HG02938 (cell line): ENCODE measurements at regions not wholly inside any gene's neighbourhood (a gene's known extent, or its start where the extent isn't known, plus 50 kb on each side); places are given as distances from the start of the nearest gene placed in this dataset.
"Not testable (repeated sequence)": the region's sequence is repeated elsewhere in the genome, so short reads cannot be mapped to it uniquely, and the experiment has no call there.

Experiments
- ATAC-seq: cut with Tn5 transposase; IDR thresholded peaks from one replicate; pipeline ENCODE4 v1.9.1; 2021; ENCODE audit warnings: mild to moderate bottlenecking, moderate library complexity; ENCODE audit not compliant: unreplicated experiment

- ATAC-seq: not testable (repeated sequence)
Measured at GRCh38 chr2:57251495-57251894, 795.1 kb upstream of the VRK2 start.

- not testable (repeated sequence) for ATAC-seq
Measured at GRCh38 chr2:57276408-57276807, 770.2 kb upstream of the VRK2 start.

- no peak for ATAC-seq
Measured at GRCh38 chr2:57278451-57278850, 768.2 kb upstream of the VRK2 start.

GRCh38 chr2:57291209-57291608 lies 755.4 kb upstream of the VRK2 start:
- no peak for ATAC-seq

- ATAC-seq: no peak
Measured at GRCh38 chr2:57296795-57297517, 749.6 kb upstream of the VRK2 start.

GRCh38 chr2:57313678-57314077 lies 732.9 kb upstream of the VRK2 start:
- ATAC-seq: no peak

- ATAC-seq: no peak
Measured at GRCh38 chr2:57314682-57315081, 731.9 kb upstream of the VRK2 start.

GRCh38 chr2:57330447-57330846 lies 716.2 kb upstream of the VRK2 start:
- ATAC-seq: no peak

GRCh38 chr2:57333221-57333620 lies 713.4 kb upstream of the VRK2 start:
- no peak for ATAC-seq

- no peak for ATAC-seq
Measured at GRCh38 chr2:57343391-57344006, 703.1 kb upstream of the VRK2 start.

- no peak for ATAC-seq
Measured at GRCh38 chr2:57368190-57368589, 678.4 kb upstream of the VRK2 start.

- no peak for ATAC-seq
Measured at GRCh38 chr2:57370882-57371585, 675.6 kb upstream of the VRK2 start.

- no peak for ATAC-seq
Measured at GRCh38 chr2:57372237-57372984, 674.2 kb upstream of the VRK2 start.

- no peak for ATAC-seq
Measured at GRCh38 chr2:57373530-57373929, 673.1 kb upstream of the VRK2 start.

GRCh38 chr2:57376985-57377384 lies 669.6 kb upstream of the VRK2 start:
- no peak for ATAC-seq

GRCh38 chr2:57386305-57386704 lies 660.3 kb upstream of the VRK2 start:
- no peak for ATAC-seq

- ATAC-seq: no peak
Measured at GRCh38 chr2:57396355-57397098, 650.1 kb upstream of the VRK2 start.

GRCh38 chr2:57397550-57398360 lies 648.9 kb upstream of the VRK2 start:
- ATAC-seq: no peak

- no peak for ATAC-seq
Measured at GRCh38 chr2:57399057-57399456, 647.5 kb upstream of the VRK2 start.

GRCh38 chr2:57402096-57402495 lies 644.5 kb upstream of the VRK2 start:
- ATAC-seq: no peak
